GM21447 (cell line): ENCODE measurements at regions not wholly inside any gene's neighbourhood (a gene's known extent, or its start where the extent isn't known, plus 50 kb on each side); places are given as distances from the start of the nearest gene placed in this dataset.

ENCODE experiments used
- ATAC-seq: cut with Tn5 transposase; IDR thresholded peaks from one replicate; pipeline ENCODE4 v1.9.1; 2021; ENCODE audit not compliant: unreplicated experiment

DNA sequence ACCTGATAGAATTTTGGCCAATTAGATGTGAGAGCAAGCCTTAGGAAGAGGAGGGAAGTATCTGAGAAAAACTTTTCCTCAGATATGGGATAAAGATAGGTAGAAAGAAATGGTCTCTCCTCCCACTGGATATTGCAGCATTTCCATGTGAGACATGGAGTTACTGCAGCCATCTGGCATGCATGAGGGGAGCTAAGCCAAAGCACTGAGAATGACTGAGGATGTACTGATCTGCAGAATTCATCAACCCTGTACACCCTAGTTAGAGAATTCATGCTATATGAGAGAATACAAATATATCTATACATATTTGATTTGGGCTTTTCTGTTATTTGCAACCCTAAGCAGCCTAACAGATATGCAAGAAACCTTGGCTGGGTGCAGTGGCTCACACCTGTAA, 52.5 kb upstream of the RPL34 start:
- no peak for ATAC-seq

DNA sequence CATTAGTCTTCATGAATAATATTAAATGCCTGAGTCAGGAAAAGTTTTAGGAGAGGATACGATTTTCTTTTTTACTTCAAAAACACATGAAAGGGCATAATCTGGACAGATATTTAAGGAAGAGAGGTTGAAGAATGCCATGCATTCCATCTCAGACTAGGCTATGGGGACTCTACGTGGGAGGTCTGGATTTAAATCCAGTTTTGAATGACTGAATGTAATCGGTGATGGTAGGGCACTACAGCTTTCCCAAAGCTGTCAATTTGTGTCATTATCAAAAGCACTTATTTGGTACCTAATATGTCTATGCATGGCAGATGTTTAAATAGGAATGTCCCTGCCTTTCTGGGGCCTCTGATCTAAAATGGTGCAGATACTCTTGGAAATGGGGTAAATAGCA, 59.3 kb upstream of the RPL34 start:
- ATAC-seq = no peak

DNA sequence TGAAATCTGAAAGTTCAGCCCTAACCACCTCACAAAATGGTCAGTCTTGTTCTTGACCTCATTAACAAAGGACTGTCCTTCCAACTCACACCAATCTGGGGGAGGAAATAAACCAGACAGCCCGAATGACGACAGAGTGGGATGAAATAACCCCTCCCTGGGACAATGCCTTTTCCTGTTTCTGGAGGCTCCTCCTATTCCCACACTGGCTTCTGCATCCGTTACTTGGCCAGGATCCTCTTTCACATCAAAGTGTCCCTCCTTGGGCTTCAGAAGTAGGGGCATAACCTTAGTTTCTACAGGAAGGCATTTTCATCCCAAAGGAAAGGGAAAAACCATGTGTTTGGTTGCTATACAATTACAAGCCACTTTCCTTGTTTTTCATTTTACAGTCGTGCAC, 59.8 kb upstream of the RPL34 start:
- no peak for ATAC-seq

DNA sequence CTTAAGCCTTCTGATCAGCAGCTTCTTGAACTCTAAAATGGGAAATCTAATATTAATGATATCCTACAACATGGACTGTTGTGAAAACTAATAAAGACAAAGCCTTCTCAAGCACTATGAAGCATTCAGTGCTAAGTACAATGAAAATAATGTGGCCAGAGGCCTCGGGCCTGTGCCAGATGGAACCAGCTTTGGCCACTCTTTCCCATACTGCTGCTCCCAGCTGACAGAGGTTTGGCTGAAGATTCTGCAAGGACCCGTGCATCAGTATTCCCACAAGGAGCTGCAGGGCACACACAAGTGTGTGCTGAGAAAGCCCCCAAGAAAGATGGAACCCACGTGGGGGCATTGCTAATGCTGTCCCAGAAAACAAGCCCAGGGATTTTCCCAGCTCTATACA, 60.5 kb upstream of the RPL34 start:
- ATAC-seq = no peak

DNA sequence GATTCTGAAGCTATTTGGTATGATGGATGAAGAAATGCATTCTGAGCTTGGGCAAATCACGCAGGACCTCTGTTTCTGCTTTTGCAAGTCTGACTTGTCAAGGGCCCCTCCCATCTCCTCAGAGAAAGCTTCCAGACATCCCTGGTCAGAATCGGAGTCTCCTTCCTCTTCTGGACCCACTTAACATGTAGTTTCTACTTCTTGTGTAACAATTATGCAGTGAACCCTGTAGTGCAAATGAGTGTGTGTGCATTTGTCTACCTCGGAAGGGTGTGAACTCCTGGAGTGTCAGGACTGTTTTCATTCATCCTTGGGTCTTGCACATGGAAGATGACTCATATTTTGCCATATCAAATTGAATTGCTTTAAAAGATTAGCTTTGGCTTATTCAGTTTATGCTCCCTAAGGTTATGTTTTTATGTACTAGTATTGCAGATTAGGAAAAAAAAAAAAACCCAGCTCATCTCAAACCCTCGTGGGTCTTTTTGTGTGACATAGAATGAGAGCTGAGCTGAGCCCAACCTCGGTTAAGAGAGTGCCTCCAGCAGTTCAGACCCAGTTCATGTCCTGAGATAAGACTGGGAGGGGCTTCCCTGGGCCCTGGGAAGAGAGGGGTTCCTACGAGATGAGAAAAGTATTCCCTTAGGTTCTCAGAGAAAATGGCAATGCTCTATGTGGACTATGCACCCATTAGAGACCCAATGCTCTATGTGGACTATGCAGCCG, 61.1 kb upstream of the RPL34 start:
- no peak for ATAC-seq

DNA sequence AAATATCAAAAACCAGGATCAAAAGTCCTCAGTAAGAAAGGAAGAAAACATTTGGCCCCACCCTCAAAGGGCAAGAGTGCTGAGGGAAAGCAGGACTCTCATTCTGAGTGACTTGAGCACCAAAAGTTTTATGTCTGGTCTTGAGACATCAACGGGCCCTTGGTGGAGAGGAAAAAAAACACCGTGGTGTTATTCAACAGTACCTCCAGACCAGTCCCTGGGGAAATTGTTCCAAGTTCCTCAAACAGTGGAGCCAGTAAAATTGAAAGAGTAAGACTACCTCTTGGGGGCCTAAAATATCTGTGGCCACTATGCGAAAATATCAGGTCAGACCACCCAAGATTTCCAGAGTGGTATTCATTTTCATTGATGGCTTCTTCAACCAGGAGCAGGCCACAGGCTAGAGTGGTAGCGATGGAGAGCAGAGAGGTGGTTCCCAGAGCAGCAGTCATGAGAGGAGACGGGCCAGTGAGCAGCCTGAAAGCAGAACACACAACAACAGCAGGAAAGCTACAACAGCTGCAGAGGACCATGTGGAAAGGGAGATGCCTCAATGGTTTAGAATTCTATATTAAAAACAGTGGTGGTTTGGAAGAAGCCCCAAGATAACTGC, 63.7 kb upstream of the RPL34 start:
- peak; percentile 74 for ATAC-seq

DNA sequence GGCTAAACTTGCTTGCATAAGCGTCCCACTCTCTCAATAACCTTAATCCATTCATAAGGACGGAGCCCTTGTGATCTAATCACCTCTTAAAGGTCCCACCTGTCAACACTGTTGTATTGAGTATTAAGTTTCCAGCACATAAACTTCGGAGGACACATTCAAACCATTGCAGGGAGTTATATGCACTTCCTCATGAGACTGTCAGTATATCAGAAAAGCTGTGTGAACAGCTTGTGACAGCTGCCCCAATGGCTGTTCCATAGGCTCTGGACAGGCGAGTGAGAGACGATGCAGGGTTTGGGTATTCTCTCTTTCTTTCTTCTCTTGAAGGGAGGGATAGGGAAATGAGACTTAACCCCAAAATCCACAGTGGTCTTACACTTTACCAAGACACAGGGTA, 64.2 kb upstream of the RPL34 start:
- ATAC-seq = no peak

DNA sequence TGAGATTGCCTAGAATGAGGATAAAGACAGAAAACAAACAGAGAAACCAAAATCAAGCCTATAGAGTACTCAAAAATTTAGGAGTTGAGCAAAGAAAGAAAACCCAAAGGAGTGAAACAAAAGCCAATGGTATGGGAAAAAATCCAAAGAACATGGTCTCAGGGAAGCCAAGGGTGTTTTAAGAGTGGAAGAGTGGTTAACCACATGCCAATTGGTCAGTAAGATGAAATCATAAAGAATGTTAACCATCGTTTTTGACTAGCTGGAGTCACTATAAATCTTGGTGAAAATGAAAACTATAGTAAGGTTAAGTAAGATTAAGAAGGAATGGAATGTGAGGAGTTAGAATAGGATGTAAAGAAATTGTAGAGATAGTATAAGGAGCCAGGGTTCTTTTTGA, 64.7 kb upstream of the RPL34 start:
- ATAC-seq = no peak

DNA sequence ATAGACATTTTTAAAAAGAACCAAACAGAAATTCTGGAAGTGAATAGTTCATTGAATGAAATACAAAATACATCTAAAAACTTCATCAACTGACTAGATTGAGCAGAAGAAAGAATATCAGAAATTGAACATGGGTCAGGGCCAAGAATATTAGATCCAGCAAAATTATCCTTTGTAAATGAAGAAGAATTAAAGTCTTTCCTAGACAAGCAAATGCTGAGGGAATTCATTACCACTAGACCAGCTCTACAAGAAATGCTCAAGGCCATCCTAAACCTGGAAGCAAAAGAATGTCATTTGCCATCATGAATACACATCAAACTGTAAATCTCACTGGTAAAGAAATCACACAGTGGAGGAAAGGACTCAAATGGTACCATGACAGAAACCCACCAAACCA, 72.7 kb upstream of the RPL34 start:
- ATAC-seq = no peak

DNA sequence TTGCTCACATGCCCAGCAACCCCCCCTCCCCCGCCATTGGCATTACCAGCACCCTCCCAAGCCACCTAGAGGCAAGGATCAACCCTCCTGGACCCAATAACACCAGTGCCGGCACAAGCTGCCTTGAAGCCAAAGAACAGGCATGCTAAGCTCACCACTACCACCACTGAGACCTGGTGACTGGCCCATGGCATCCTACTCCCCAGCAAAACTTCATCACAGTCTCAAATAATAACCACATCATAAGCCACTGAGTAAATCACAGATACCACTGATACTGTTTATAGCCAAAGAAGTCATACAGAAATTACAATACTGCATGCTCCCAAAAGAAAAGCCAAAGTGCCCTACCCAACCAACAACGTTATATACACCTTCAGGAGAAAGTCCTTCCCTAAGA, 73.6 kb upstream of the RPL34 start:
- no peak for ATAC-seq

DNA sequence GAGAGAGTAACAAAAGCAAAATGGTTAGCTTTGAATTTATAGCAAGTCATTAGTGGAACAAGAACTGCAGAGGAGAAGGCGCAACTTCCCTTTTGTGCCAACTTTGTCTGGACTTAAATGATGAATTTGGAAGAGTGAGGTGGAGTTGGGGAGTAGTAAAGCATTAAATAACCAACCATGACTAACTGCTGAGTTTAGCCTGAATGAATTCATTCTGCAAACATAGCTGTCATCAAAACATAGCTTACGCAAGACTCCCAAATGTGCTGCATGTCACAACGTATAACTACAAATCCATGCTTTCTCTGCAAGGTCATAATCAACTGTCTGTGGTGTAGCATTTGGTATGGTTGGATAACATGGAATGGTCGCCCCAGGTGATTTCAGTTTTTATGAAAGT, 75.9 kb upstream of the RPL34 start:
- ATAC-seq = no peak

DNA sequence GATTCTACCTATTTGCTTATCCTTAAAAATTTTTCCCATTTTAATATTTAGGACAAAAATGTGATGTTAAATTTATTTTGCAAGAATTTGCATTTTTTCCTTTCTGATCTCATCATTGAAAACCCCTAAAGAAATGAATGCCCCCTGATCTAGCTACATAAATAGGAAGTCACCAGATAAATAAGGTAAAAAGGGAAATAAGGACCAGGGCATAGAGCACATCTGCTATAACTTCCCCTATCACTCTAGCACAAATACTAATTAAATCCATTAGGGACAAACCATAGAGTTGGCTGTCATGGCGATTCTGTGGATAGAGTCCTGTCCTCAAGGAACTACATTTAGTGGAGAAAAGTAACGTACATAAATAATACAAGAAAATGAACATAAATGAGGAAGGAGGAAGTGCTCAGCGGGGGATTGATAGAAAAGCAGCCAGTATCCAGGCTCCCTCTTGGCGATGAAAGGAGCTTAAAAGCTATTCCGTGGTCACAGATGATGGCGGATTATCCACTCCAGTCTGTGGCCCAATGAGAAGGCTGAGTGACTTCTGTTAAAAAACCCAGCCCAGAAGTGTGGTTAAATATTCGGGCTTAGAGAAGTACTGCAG, 76.9 kb upstream of the RPL34 start:
- ATAC-seq = no peak

DNA sequence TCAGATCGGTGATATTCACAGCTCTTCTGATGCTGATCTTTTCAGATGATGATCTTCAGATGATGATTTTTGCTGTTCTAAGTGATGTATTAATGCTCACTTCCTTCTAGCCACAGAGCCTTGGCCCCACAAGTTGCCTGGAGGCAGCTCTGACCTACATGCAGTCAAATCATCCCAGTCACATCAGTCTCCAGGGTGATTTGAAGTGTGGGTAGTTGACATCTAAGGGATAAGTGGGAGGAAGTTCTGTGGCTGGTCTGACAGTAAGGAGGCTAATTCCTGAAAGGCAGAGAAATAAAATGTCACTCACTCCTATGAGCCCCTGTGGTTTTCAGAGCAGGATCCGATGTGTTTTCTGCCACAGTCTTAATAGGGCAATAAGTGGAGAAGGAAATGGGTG, 79.8 kb upstream of the RPL34 start:
- no peak for ATAC-seq

DNA sequence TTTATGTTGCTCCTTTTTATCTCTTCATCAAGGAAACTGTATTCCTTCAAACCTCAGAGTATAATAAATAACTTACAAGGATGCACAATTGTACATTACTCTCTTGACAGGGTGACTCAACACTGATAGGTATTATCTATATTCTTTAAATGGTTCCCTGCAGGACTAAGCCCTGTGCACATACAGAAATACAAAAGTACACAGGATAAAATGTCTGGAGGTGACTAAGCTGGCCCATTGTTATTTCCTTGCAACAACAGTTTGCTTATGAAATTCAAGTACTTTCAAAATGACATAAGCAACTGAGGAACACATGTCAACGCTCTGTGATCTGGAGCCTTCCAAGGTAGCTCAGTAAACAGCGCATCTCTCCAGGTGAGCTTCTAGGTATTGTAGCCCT, 83.8 kb upstream of the RPL34 start:
- ATAC-seq = no peak

DNA sequence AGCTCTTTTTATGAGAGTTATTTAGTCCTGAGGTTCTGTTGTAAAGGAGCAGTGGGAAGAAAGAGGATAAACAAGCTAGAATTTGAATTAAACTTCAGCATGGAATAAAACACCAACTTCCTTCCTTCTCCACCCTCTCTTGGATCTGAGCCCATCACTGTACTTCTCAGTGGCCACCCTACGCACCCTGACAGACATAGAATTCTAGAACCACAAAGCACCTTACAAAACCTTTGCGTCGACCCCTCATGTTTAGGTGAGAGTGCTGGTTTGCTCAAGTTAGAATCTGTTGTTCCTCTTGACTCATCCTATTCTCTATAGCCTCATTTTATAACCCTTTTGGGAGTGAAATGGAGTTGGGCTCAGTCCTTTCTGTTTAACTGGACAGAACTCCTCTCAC, 84.6 kb upstream of the RPL34 start:
- no peak for ATAC-seq

DNA sequence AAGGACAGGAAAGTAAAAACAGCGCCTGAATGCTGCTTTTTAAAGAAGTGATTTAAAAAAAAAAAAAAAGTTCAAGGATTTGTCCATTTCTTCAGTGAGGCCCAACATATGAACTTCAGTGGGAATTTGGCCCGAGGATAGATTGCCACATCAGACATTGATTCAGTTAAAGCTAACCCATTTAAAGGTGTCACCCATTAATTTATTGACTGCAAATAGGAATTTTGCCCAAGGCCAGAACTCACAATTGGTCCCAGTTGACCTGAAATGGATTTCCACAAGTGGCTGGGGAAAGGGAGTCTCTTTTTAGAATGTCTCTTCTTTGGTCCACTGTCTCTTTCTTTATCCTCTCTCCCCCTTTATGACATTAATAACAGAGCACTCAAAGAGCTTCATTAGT, 86.5 kb upstream of the RPL34 start:
- ATAC-seq = no peak

DNA sequence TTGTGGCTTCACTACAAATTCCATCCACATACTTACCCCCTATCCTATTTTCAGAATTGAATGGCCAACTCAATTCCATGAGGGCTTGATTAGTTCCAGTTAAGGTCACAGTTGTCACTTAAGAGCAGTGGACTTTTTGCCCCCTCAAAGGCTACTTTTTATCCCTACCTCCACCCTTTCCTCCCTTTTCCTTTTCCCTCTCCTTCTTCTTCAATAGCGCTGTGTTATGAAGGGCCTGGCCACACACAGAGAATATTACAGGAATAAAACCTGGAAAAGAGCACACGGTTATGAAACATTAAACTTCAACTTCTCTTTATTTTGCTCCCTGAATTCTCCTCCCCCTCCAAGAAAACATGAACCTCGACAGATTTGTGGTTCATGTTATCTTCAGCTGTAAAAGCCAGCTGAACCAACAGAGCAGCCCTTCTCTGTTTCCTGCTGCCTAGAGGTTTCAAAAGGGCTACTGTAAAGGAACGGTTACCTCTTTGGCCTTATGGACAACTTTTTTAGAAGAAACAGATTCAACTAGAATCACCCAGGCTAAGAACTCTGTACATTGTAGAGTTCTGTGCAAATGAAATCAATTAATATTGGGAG, 87.0 kb upstream of the RPL34 start:
- ATAC-seq = no peak

DNA sequence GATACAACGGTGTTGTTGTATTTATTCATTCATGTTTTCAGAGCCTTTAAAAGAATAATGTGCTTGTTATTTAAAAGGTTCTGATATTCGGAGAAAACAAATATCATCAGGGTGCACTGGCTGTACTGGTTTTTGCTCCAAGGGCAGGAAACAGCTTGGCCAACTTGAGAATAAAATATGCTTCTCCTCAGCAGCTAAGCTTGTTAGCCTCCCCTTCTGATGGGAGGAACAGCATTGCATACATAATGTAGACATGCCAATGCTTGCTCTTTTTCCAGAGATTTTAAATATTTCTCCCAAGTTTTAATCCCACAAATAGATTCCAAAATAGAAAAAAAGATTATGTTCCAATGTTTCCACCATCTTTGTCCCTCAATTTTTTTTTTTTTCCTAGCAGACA, 87.6 kb upstream of the RPL34 start:
- ATAC-seq = no peak

DNA sequence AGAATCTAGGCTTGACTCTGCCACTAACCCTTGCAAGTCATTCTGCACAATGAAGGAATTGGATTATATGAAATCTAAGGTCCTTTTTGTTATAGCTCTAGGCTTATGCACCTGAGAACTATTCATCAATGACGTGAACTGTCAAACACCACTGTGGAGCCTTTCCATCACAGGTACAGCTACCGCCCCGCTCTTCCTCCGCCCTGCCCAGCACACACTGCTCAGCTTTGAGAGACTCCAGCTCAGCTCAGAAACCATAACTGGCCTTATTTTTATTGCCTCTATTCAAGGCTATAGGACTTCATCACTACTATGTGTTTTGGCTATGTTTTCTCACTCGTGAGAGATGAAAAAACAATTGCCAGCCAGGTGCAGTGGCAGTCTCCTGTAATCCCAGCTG, 88.2 kb upstream of the RPL34 start:
- ATAC-seq = no peak

DNA sequence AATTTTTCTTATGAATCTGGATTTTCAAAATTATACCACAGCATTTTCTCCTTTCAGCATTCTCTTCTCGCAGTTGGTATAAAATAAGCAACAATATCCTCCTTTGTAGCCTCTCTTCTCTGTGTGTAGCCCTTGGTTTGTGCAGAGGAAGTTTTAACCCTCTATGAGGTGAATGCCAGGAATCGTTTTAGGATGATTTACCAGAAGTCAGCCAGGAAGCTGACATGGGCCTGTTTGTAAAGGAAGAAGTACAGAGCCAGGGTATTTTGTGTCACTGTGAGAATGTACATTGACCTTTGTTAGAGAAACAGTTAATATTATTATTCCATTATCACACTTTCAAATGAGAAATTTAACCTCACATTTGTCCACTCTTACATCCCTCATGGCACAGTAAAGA, 88.9 kb upstream of the RPL34 start:
- no peak for ATAC-seq

DNA sequence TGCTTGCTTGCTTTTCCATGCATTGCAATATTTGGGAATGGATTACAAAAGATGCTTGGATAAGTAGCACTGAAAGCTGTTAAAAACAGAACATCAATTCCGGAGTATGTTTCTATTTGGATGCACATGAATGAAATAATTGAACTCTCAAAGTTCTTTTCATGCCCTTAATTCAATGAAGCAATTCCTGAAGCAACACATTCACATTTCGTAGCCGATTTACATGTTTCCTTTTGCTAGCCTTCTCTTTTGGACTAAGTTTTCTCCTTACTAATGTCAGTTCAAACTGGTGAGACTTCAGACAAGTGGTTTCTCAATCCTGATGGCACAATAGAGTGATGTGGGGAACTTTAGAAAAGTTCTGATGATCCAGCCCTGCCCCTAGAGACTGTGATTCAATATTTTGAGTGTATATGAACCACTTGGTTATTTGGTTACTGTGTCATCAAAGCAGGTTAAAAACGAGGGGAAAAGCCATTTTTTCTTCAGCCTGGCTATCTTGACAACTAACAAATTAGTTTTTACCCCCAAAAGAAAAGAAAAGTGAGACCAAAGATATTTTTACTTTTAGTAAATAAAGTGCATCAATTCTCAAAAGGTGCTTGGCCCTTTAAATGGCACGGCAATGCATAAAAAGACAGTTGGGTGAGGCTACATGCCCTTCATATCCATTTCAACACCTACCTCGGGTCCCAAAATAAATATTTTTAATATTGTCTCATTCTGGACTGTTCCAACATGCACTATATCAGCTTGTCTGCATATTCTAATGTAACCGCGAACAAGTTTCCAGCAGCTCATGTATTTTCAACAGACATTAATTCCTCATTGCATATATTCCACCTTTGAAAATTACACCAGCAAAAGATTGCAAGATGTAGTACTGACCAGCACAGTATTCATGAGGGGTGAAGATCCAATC, 90.1 kb upstream of the RPL34 start:
- ATAC-seq = no peak
